Esophagus squamous epithelium (tissue), 5 donors: ENCODE measurements at regions not wholly inside any gene's neighbourhood (a gene's known extent, or its start where the extent isn't known, plus 50 kb on each side); places are given as distances from the start of the nearest gene placed in this dataset.
A peak's percentile ranks its signal among the peaks of the same experiment; 100 is the strongest.
"Not testable (repeated sequence)": the region's sequence is repeated elsewhere in the genome, so short reads cannot be mapped to it uniquely, and the experiment has no call there.

Source experiments
- DNase-seq: peaks from one replicate; lab custom pipeline; 2025; lab: John Stamatoyannopoulos, UW
- H3K27ac ChIP-seq, 4 donors: fragments of 200-600 bp; sonication (generic); one replicate each; pipeline ENCODE4 v1.5.1; 2016 to 2019; ENCODE audit warnings: mild to moderate bottlenecking in 1 of 4
- H3K27me3 ChIP-seq, 4 donors: fragments of 200-600 bp; sonication (generic); 1 replicate in 3 of 4; 2 replicates in 1 of 4; pipeline versions ENCODE4 v1.5.1 to v1.6.0; 2017 to 2021; ENCODE audit warnings: antibody characterized with exemption in 1 of 4
- H3K36me3 ChIP-seq, 3 donors: fragments of 200-600 bp; sonication (generic); one replicate each; pipeline ENCODE4 v1.5.1; 2016 to 2019
- H3K4me1 ChIP-seq, 3 donors: fragments of 200-600 bp; sonication (generic); one replicate each; pipeline ENCODE4 v1.5.1; 2017 to 2019
- H3K4me3 ChIP-seq, 4 donors: fragments of 200-600 bp; sonication (generic); 1 replicate in 3 of 4; 2 replicates in 1 of 4; pipeline ENCODE4 v1.5.1; 2016 to 2019; ENCODE audit warnings: mild to moderate bottlenecking in 2 of 4, moderate library complexity in 1 of 4
- H3K9me3 ChIP-seq, 3 donors: fragments of 200-600 bp; sonication (generic); one replicate each; pipeline ENCODE4 v1.5.1; 2016 to 2019
- POLR2A ChIP-seq, 4 donors: fragments of 450-650 bp; IDR thresholded peaks; one replicate each; pipeline ENCODE4 v1.6.1; 2017; ENCODE audit warnings: antibody characterized with exemption in 4 of 4, mild to moderate bottlenecking in 4 of 4, moderate library complexity in 3 of 4
- WGBS, 2 donors: methylation state at CpG; one replicate each; pipeline ENCODE4 v1.1.5; 2018; 5-methylcytosine and 5-hydroxymethylcytosine counted together
- intact Hi-C: fragments of 100-400 bp; cut with DNase I; formaldehyde crosslinking; loops from one replicate; pipeline ENCODE4 v1.15.0; 2022
- TF ChIP-seq, protein P1 (sequence below), 6 experiments: fragments of 450-650 bp in 4 of 6; fragments of 200-600 bp in 2 of 6; sonication (generic) in 2 of 6; IDR thresholded peaks; one replicate each; pipeline ENCODE4 v1.5.1; 2016 to 2019; ENCODE audit warnings: antibody characterized with exemption in 6 of 6, mild to moderate bottlenecking in 4 of 6, moderate library complexity in 4 of 6
- donor health status: DM: yes; HTN: yes; CAD: no.

DNA sequence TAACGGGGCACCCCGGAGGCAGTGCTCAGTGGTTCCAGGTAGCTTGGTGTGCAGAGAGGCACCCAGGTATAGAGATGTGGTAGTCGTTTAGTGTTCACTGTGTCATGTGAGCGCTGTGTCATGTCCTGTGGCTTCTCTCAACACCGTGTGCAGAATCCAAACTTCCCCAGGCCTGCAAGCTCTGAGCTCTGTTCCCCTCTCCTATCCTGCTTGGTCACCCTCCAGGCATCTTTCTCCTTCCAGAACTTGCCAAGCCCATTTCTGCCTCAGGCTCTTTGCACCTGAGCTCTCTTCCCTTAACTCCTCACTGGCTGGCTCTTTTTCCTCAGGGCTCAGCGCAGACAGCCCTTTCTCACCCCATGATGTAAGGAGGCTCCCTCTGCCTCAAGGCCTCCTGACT lies 64.8 kb downstream of the CARTPT start:
- TF ChIP-seq, protein P1, sequence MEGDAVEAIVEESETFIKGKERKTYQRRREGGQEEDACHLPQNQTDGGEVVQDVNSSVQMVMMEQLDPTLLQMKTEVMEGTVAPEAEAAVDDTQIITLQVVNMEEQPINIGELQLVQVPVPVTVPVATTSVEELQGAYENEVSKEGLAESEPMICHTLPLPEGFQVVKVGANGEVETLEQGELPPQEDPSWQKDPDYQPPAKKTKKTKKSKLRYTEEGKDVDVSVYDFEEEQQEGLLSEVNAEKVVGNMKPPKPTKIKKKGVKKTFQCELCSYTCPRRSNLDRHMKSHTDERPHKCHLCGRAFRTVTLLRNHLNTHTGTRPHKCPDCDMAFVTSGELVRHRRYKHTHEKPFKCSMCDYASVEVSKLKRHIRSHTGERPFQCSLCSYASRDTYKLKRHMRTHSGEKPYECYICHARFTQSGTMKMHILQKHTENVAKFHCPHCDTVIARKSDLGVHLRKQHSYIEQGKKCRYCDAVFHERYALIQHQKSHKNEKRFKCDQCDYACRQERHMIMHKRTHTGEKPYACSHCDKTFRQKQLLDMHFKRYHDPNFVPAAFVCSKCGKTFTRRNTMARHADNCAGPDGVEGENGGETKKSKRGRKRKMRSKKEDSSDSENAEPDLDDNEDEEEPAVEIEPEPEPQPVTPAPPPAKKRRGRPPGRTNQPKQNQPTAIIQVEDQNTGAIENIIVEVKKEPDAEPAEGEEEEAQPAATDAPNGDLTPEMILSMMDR (IDR thresholded peaks at IDR 0.05), result no peak
- no peak for TF ChIP-seq POLR2A (IDR thresholded peaks at IDR 0.05)
- intact Hi-C loops, result no loop called here
- peak overlapping the region in 3 of 4 donors; percentile 1 to 79 (median 31) for H3K27ac ChIP-seq

DNA sequence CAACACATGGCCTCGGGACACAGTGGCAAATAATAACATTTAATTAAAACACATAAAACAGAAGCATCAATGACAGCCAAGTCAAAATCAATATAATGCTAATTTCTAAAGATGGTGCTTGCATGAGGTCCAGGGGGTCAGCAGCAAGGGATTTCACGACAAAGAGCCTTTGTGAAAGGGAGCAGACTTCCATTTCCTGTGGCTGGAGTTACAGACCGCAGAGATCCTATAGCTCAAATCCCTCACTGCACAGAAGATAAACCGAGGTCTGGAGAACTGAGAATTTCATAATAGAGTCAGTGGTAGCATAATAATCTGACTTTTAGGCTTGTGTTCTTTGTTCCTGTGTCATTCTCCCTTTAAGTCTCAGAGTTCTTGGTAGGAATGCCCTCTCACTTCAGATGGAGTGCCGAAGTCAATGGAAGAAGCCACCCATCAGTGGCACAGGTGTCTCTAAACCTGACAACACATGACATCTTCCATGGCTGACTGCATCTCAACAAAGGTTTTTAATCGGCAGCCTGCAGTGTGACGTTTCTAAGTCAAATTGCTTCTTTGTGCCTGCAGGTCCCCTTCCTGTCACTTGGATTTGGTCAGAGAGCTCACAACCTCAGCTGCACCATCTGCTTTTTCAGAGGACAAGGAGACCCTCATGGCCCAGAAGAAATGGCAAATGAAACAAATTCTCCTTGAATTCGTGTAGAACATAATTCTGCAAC lies 67.4 kb downstream of the CARTPT start:
- H3K27me3 ChIP-seq, result peaks cover 0 to 18% (median 0%) of the 10 kb centered on the region in 4 donors
- H3K4me3 ChIP-seq, result no peak overlapping the region
- no peaks in the 10 kb centered on the region for H3K9me3 ChIP-seq
- TF ChIP-seq POLR2A (IDR thresholded peaks at IDR 0.05), result no peak
- TF ChIP-seq, protein P1 (IDR thresholded peaks at IDR 0.05), result no peak
- H3K4me1 ChIP-seq, result peaks cover 0 to 23% (median 3%) of the 10 kb centered on the region in 3 donors
- DNase-seq, result no peak
- no peaks in the 10 kb centered on the region for H3K36me3 ChIP-seq
- WGBS, 2 donors, result 66 to 76% methylated on average over 8 of the region's 8 CpGs
- H3K27ac ChIP-seq, result no peak overlapping the region
- intact Hi-C loops, result no loop called here

More for the DNA sequence above, 64.8 kb downstream of the CARTPT start:
- Histone ChIP-seq H3K36me3 (no peaks in the 10 kb centered on the region), H3K4me1 (peaks cover 0 to 23% (median 3%) of the 10 kb centered on the region in 3 donors), H3K9me3 (no peaks in the 10 kb centered on the region), H3K4me3 (no peak overlapping the region), H3K27me3 (peaks cover 0 to under 1% (median 0%) of the 10 kb centered on the region in 4 donors)
- 69 to 75% methylated on average over 6 of the region's 6 CpGs for WGBS, 2 donors
- no peak for DNase-seq

DNA sequence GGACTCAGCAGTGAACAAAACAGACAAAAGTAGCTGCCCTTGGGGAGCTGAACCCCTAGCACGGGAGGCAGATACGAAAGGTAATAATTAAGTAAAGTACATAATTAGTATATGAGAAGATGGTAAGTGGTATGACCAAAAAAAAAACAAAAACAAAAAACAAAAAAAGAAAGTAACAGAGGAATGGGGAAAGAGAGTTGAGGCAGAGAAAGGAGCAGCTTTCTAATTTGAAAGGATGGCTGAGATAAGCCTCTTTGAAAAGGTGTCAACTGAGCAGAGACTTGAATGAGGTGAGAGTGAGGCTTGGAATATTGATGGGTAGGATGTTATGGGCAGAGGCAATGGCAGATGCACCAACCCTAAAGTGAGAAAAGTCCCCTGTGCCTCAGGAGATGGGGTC lies 69.7 kb downstream of the CARTPT start:
- H3K4me1 ChIP-seq, result peaks cover 0 to 4% (median 0%) of the 10 kb centered on the region in 3 donors
- H3K27ac ChIP-seq, result no peak overlapping the region
- peaks cover 0 to 6% (median under 1%) of the 10 kb centered on the region in 3 donors for H3K9me3 ChIP-seq
- no peak overlapping the region for H3K4me3 ChIP-seq
- peaks cover 0 to 18% (median 0%) of the 10 kb centered on the region in 4 donors for H3K27me3 ChIP-seq
- no peaks in the 10 kb centered on the region for H3K36me3 ChIP-seq
- no peak for DNase-seq
- intact Hi-C loops, result no loop called here
- TF ChIP-seq POLR2A (IDR thresholded peaks at IDR 0.05), result no peak
- TF ChIP-seq, protein P1 (IDR thresholded peaks at IDR 0.05), result no peak
- 76 to 86% methylated on average over 2 of the region's 2 CpGs for WGBS, 2 donors

DNA sequence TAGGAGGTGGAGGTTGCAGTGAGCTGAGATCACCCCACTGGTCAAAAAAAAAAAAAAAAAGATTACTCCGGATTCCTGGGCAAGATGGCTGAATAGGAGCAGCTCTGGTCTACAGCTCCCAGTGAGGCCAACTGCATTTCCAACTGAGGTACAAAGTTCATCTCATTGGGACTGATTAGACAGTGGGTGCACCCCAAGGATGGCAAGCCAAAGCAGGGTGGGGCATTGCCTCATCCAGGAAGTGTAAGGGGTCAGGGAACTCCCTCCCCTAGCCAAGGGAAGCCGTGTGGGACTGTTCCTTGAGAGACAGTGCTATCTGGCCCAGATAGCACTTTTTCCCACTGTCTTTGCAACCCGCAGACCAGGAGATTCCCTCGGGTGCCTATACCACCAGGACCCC lies 70.7 kb downstream of the CARTPT start:
- no peaks in the 10 kb centered on the region for H3K4me1 ChIP-seq
- intact Hi-C loops, result no loop called here
- peaks cover 0 to 9% (median 6%) of the 10 kb centered on the region in 3 donors for H3K9me3 ChIP-seq
- 83 to 92% methylated on average over 1 to 2 of the region's 4 CpGs for WGBS, 2 donors
- no peak overlapping the region for H3K4me3 ChIP-seq
- no peak overlapping the region for H3K27ac ChIP-seq
- no peak for DNase-seq
- no peaks in the 10 kb centered on the region for H3K36me3 ChIP-seq
- peaks cover 0 to 18% (median 0%) of the 10 kb centered on the region in 4 donors for H3K27me3 ChIP-seq
- TF ChIP-seq POLR2A (IDR thresholded peaks at IDR 0.05), result no peak
- TF ChIP-seq, protein P1 (IDR thresholded peaks at IDR 0.05), result no peak

DNA sequence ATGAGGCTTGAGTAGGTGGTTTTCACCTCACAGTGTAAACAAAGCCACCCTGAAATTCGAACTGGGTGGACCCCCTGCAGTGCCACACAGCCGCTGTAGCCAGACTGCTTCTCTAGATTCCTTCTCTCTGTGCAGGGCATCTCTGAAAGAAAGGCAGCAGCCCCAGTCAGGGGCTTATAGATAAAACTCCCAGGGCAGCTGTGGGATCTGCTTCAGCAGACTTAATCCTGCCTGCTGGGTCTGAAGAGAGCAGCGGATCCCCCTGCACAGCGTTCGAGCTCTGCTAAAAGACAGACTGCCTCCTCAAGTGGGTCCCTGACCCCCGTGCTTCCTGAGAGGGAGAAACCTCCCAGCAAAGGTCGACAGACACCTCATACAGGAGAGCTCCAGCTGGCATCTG lies 71.4 kb downstream of the CARTPT start:
- H3K27ac ChIP-seq, result no peak overlapping the region
- no peaks in the 10 kb centered on the region for H3K4me1 ChIP-seq
- H3K27me3 ChIP-seq, result peaks cover 0 to 18% (median 0%) of the 10 kb centered on the region in 4 donors
- no peaks in the 10 kb centered on the region for H3K36me3 ChIP-seq
- H3K4me3 ChIP-seq, result no peak overlapping the region
- intact Hi-C loops, result no loop called here
- no peak for DNase-seq
- TF ChIP-seq, protein P1 (IDR thresholded peaks at IDR 0.05), result no peak
- no peak for TF ChIP-seq POLR2A (IDR thresholded peaks at IDR 0.05)
- 25 to 29% methylated on average over 2 of the region's 7 CpGs for WGBS, 2 donors
- H3K9me3 ChIP-seq, result peaks cover 0 to 9% (median 6%) of the 10 kb centered on the region in 3 donors

DNA sequence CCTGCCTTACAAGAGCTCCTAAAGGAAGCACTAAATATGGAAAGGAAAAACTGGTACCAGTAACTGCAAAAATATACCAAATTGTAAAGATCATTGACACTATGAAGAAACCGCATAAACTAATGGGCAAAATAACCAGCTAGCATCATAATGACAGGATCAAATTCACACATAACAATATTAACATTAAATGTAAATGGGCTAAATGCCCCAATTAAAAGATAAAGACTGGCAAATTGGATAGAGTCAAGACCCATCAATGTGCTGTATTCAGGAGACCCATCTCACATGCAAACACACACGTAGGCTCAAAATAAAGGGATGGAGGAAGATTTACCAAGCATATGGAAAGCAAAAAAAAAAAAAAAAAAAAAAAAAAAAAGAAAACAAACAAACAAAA lies 73.0 kb downstream of the CARTPT start:
- DNase-seq, H3K9me3 ChIP-seq, H3K4me3 ChIP-seq, H3K4me1 ChIP-seq, H3K27ac ChIP-seq, intact Hi-C loops, H3K36me3 ChIP-seq: not testable (repeated sequence)
- H3K27me3 ChIP-seq, result peaks cover 0 to 18% (median 0%) of the 10 kb centered on the region in 4 donors
- 89 to 90% methylated on average over 2 of the region's 2 CpGs for WGBS, 2 donors
